Mesothelial cell of epicardium (in vitro differentiated cells): ENCODE measurements at regions not wholly inside any gene's neighbourhood (a gene's known extent, or its start where the extent isn't known, plus 50 kb on each side); places are given as distances from the start of the nearest gene placed in this dataset.

ENCODE experiments used
- DNase-seq, 2 experiments: peaks; one replicate each; pipeline ENCODE4 v3.0.0; 2021; ENCODE audit warnings: low spot score in 2 of 2; ENCODE audit not compliant: unreplicated experiment in 2 of 2
- H3K27ac Mint-ChIP-seq: 2 replicates; pipeline ENCODE4 v1.8.0; 2021; ENCODE audit warnings: mixed read lengths
- H3K27me3 Mint-ChIP-seq: 2 replicates; pipeline ENCODE4 v1.8.0; 2021; ENCODE audit warnings: low read depth, mixed read lengths
- H3K36me3 Mint-ChIP-seq: 2 replicates; pipeline ENCODE4 v1.8.0; 2021; ENCODE audit warnings: mixed read lengths
- H3K4me1 Mint-ChIP-seq: 2 replicates; pipeline ENCODE4 v1.8.0; 2021; ENCODE audit warnings: mixed read lengths
- H3K4me3 Mint-ChIP-seq: 2 replicates; pipeline ENCODE4 v1.8.0; 2021; ENCODE audit warnings: mild to moderate bottlenecking, moderate library complexity, mixed read lengths
- H3K9me3 Mint-ChIP-seq: 2 replicates; pipeline ENCODE4 v1.8.0; 2021; ENCODE audit warnings: mixed read lengths
- CTCF ChIP-seq: fragments of 200-600 bp; sonication (generic); IDR thresholded peaks from one replicate; pipeline ENCODE4 v1.5.0; 2021; ENCODE audit warnings: antibody characterized with exemption; ENCODE audit not compliant: unreplicated experiment

- Mint-ChIP-seq H3K4me1 (no peaks in the 10 kb centered on the region), H3K36me3 (no peaks in the 10 kb centered on the region), H3K27ac (no peak overlapping the region), H3K4me3 (no peak overlapping the region), H3K27me3 (peaks cover 23% of the 10 kb centered on the region), H3K9me3 (no peaks in the 10 kb centered on the region)
- DNase-seq = no peak
- no peak for TF ChIP-seq CTCF
Measured at GRCh38 chr13:111521691-111522229, 201.3 kb downstream of the TEX29 start.

- Mint-ChIP-seq H3K4me3 (no peak overlapping the region), H3K36me3 (no peaks in the 10 kb centered on the region), H3K9me3 (no peaks in the 10 kb centered on the region), H3K27ac (no peak overlapping the region), H3K4me1 (no peaks in the 10 kb centered on the region), H3K27me3 (peaks cover 32% of the 10 kb centered on the region)
- no peak for DNase-seq
- no peak for TF ChIP-seq CTCF
Measured at GRCh38 chr13:111525320-111526118, 205.1 kb downstream of the TEX29 start.

GRCh38 chr13:111526922-111527321, 206.5 kb downstream of the TEX29 start:
- Mint-ChIP-seq H3K4me3 (no peak overlapping the region), H3K27me3 (peaks cover 35% of the 10 kb centered on the region), H3K36me3 (no peaks in the 10 kb centered on the region), H3K4me1 (no peaks in the 10 kb centered on the region), H3K9me3 (no peaks in the 10 kb centered on the region), H3K27ac (no peak overlapping the region)
- DNase-seq = no peak
- no peak for TF ChIP-seq CTCF

GRCh38 chr13:111527614-111528229, 207.3 kb downstream of the TEX29 start:
- no peaks in the 10 kb centered on the region for H3K36me3 Mint-ChIP-seq
- TF ChIP-seq CTCF = no peak
- no peak overlapping the region for H3K27ac Mint-ChIP-seq
- peaks cover 35% of the 10 kb centered on the region for H3K27me3 Mint-ChIP-seq
- no peaks in the 10 kb centered on the region for H3K4me1 Mint-ChIP-seq
- H3K9me3 Mint-ChIP-seq = no peaks in the 10 kb centered on the region
- no peak overlapping the region for H3K4me3 Mint-ChIP-seq
- DNase-seq = no peak

GRCh38 chr13:111528513-111528912, 208.1 kb downstream of the TEX29 start:
- Mint-ChIP-seq H3K27me3 (peaks cover 43% of the 10 kb centered on the region), H3K4me1 (no peaks in the 10 kb centered on the region)
- DNase-seq = no peak

More at GRCh38 chr13:111528513-111528912, 208.1 kb downstream of the TEX29 start:
- Mint-ChIP-seq H3K9me3 (no peaks in the 10 kb centered on the region), H3K27ac (no peak overlapping the region), H3K36me3 (no peaks in the 10 kb centered on the region), H3K4me3 (no peak overlapping the region)
- no peak for TF ChIP-seq CTCF
